ENCODE measurements at regions not wholly inside any gene's neighbourhood (a gene's known extent, or its start where the extent isn't known, plus 50 kb on each side); places are given as distances from the start of the nearest gene placed in this dataset.

GRCh38 chr6:134683783-134684422 lies 266.0 kb downstream of the ALDH8A1 start:
- Histone ChIP-seq H3K4me1 (ENCODE audit: insufficient read depth, low read length) (no peaks in the 10 kb centered on the region), H3K4me3 (ENCODE audit: low read length) (no peak overlapping the region), H3K27ac (ENCODE audit: low read depth, low read length) (no peak overlapping the region), H3K27me3 (ENCODE audit: insufficient read depth, low read length) (no peaks in the 10 kb centered on the region), H3K36me3 (ENCODE audit: insufficient read depth, low read length) (no peaks in the 10 kb centered on the region), H3K9me3 (ENCODE audit: insufficient read depth, low read depth, low read length) (no peaks in the 10 kb centered on the region), H3K9ac (ENCODE audit: low read depth, low read length) (no peak overlapping the region)
- WGBS = 93% methylated on average over 1 of the region's 2 CpGs

GRCh38 chr6:134680433-134680832 lies 269.5 kb downstream of the ALDH8A1 start:
- Histone ChIP-seq H3K4me1 (ENCODE audit: insufficient read depth, low read length) (peaks cover 4% of the 10 kb centered on the region; the same call in 1 of the 2 replicates), H3K4me3 (ENCODE audit: low read length) (no peak overlapping the region), H3K27me3 (ENCODE audit: insufficient read depth, low read length) (no peaks in the 10 kb centered on the region), H3K9ac (ENCODE audit: low read depth, low read length) (no peak overlapping the region), H3K36me3 (ENCODE audit: insufficient read depth, low read length) (no peaks in the 10 kb centered on the region), H3K9me3 (ENCODE audit: insufficient read depth, low read depth, low read length) (no peaks in the 10 kb centered on the region), H3K27ac (ENCODE audit: low read depth, low read length) (no peak overlapping the region)
- WGBS = no CpG with 5 or more reads among the region's 1 CpG

- H3K4me3 ChIP-seq (ENCODE audit: low read length) = no peak overlapping the region
- no peaks in the 10 kb centered on the region for H3K36me3 ChIP-seq (ENCODE audit: insufficient read depth, low read length)
- no peak overlapping the region for H3K9ac ChIP-seq (ENCODE audit: low read depth, low read length)
- WGBS = 96% methylated on average over 3 of the region's 3 CpGs
- no peaks in the 10 kb centered on the region for H3K9me3 ChIP-seq (ENCODE audit: insufficient read depth, low read depth, low read length)
- H3K4me1 ChIP-seq (ENCODE audit: insufficient read depth, low read length) = peaks cover 8% of the 10 kb centered on the region; the same call in 1 of the 2 replicates
- no peaks in the 10 kb centered on the region for H3K27me3 ChIP-seq (ENCODE audit: insufficient read depth, low read length)
- H3K27ac ChIP-seq (ENCODE audit: low read depth, low read length) = no peak overlapping the region
Observed at GRCh38 chr6:134680021-134680420, 269.9 kb downstream of the ALDH8A1 start.

GRCh38 chr6:134678436-134678889 lies 271.4 kb downstream of the ALDH8A1 start:
- 91% methylated on average over 7 of the region's 7 CpGs for WGBS

GRCh38 chr6:134676307-134677281 lies 273.3 kb downstream of the ALDH8A1 start:
- Histone ChIP-seq H3K27me3 (ENCODE audit: insufficient read depth, low read length) (no peaks in the 10 kb centered on the region), H3K4me1 (ENCODE audit: insufficient read depth, low read length) (peaks cover 12% of the 10 kb centered on the region; the same call in 1 of the 2 replicates), H3K36me3 (ENCODE audit: insufficient read depth, low read length) (no peaks in the 10 kb centered on the region), H3K27ac (ENCODE audit: low read depth, low read length) (no peak overlapping the region), H3K9me3 (ENCODE audit: insufficient read depth, low read depth, low read length) (no peaks in the 10 kb centered on the region), H3K4me3 (ENCODE audit: low read length) (no peak overlapping the region), H3K9ac (ENCODE audit: low read depth, low read length) (no peak overlapping the region)
- 95% methylated on average over 6 of the region's 6 CpGs for WGBS

More at GRCh38 chr6:134678436-134678889, 271.4 kb downstream of the ALDH8A1 start:
- no peaks in the 10 kb centered on the region for H3K27me3 ChIP-seq (ENCODE audit: insufficient read depth, low read length)
- H3K9ac ChIP-seq (ENCODE audit: low read depth, low read length) = no peak overlapping the region
- H3K27ac ChIP-seq (ENCODE audit: low read depth, low read length) = no peak overlapping the region
- no peaks in the 10 kb centered on the region for H3K36me3 ChIP-seq (ENCODE audit: insufficient read depth, low read length)
- no peaks in the 10 kb centered on the region for H3K9me3 ChIP-seq (ENCODE audit: insufficient read depth, low read depth, low read length)
- no peak overlapping the region for H3K4me3 ChIP-seq (ENCODE audit: low read length)
- peaks cover 12% of the 10 kb centered on the region; the same call in 1 of the 2 replicates for H3K4me1 ChIP-seq (ENCODE audit: insufficient read depth, low read length)

- no peaks in the 10 kb centered on the region for H3K27me3 ChIP-seq (ENCODE audit: insufficient read depth, low read length)
- no peaks in the 10 kb centered on the region for H3K9me3 ChIP-seq (ENCODE audit: insufficient read depth, low read depth, low read length)
- no peaks in the 10 kb centered on the region for H3K36me3 ChIP-seq (ENCODE audit: insufficient read depth, low read length)
- no peak overlapping the region for H3K4me3 ChIP-seq (ENCODE audit: low read length)
- 87% methylated on average over 10 of the region's 11 CpGs for WGBS
- H3K27ac ChIP-seq (ENCODE audit: low read depth, low read length) = no peak overlapping the region
- H3K9ac ChIP-seq (ENCODE audit: low read depth, low read length) = no peak overlapping the region
- peaks cover 12% of the 10 kb centered on the region; the same call in 1 of the 2 replicates for H3K4me1 ChIP-seq (ENCODE audit: insufficient read depth, low read length)
Observed at GRCh38 chr6:134675110-134676054, 274.5 kb downstream of the ALDH8A1 start.

GRCh38 chr6:134674562-134674961 lies 275.3 kb downstream of the ALDH8A1 start:
- no peak overlapping the region for H3K9ac ChIP-seq (ENCODE audit: low read depth, low read length)
- H3K4me3 ChIP-seq (ENCODE audit: low read length) = no peak overlapping the region
- no peaks in the 10 kb centered on the region for H3K27me3 ChIP-seq (ENCODE audit: insufficient read depth, low read length)
- peaks cover 12% of the 10 kb centered on the region; the same call in 1 of the 2 replicates for H3K4me1 ChIP-seq (ENCODE audit: insufficient read depth, low read length)
- H3K27ac ChIP-seq (ENCODE audit: low read depth, low read length) = no peak overlapping the region
- 93% methylated on average over 1 of the region's 2 CpGs for WGBS
- no peaks in the 10 kb centered on the region for H3K36me3 ChIP-seq (ENCODE audit: insufficient read depth, low read length)
- no peaks in the 10 kb centered on the region for H3K9me3 ChIP-seq (ENCODE audit: insufficient read depth, low read depth, low read length)

GRCh38 chr6:134669485-134669884 lies 280.4 kb downstream of the ALDH8A1 start:
- no peak overlapping the region for H3K4me3 ChIP-seq (ENCODE audit: low read length)
- H3K36me3 ChIP-seq (ENCODE audit: insufficient read depth, low read length) = no peaks in the 10 kb centered on the region
- H3K9me3 ChIP-seq (ENCODE audit: insufficient read depth, low read depth, low read length) = no peaks in the 10 kb centered on the region
- no peak overlapping the region for H3K9ac ChIP-seq (ENCODE audit: low read depth, low read length)
- no peaks in the 10 kb centered on the region for H3K27me3 ChIP-seq (ENCODE audit: insufficient read depth, low read length)
- 0 out of 2 replicates have a peak, but pooled peaks cover under 1% of the 10 kb centered on the region for H3K4me1 ChIP-seq (ENCODE audit: insufficient read depth, low read length)
- no peak overlapping the region for H3K27ac ChIP-seq (ENCODE audit: low read depth, low read length)

- no peak overlapping the region for H3K9ac ChIP-seq (ENCODE audit: low read depth, low read length)
- no peaks in the 10 kb centered on the region for H3K27me3 ChIP-seq (ENCODE audit: insufficient read depth, low read length)
- H3K36me3 ChIP-seq (ENCODE audit: insufficient read depth, low read length) = no peaks in the 10 kb centered on the region
- 95% methylated on average over 2 of the region's 2 CpGs for WGBS
- no peak overlapping the region for H3K4me3 ChIP-seq (ENCODE audit: low read length)
- H3K27ac ChIP-seq (ENCODE audit: low read depth, low read length) = no peak overlapping the region
- H3K4me1 ChIP-seq (ENCODE audit: insufficient read depth, low read length) = no peaks in the 10 kb centered on the region
- H3K9me3 ChIP-seq (ENCODE audit: insufficient read depth, low read depth, low read length) = no peaks in the 10 kb centered on the region
Observed at GRCh38 chr6:134667111-134667510, 282.8 kb downstream of the ALDH8A1 start.

GRCh38 chr6:134666125-134666524 lies 283.8 kb downstream of the ALDH8A1 start:
- H3K27me3 ChIP-seq (ENCODE audit: insufficient read depth, low read length) = no peaks in the 10 kb centered on the region
- H3K4me1 ChIP-seq (ENCODE audit: insufficient read depth, low read length) = no peaks in the 10 kb centered on the region
- WGBS = 90% methylated on average over 2 of the region's 2 CpGs
- no peak overlapping the region for H3K9ac ChIP-seq (ENCODE audit: low read depth, low read length)
- H3K4me3 ChIP-seq (ENCODE audit: low read length) = no peak overlapping the region
- H3K36me3 ChIP-seq (ENCODE audit: insufficient read depth, low read length) = no peaks in the 10 kb centered on the region
- no peak overlapping the region for H3K27ac ChIP-seq (ENCODE audit: low read depth, low read length)
- H3K9me3 ChIP-seq (ENCODE audit: insufficient read depth, low read depth, low read length) = no peaks in the 10 kb centered on the region
